ENCODE measurements at regions not wholly inside any gene's neighbourhood (a gene's known extent, or its start where the extent isn't known, plus 50 kb on each side); places are given as distances from the start of the nearest gene placed in this dataset.

DNA sequence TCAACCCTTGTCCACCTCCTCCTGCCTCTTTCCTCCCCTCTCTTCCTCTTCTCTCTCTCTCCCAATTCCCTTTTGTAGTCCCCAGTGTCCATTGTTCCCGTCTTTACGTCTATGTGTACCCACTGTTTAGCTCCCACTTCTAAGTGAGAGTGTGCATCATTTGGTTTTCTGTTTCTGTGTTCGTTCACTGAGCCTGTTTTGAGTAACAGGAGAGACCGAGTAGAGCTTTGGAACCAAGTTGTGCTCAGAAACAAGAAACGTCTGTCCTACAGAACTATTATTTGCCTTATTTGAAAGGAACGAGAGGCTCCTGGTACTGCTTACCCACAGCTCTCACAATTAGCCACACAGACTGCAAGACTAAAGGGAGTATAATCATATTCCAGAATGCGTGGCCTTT, 50.1 kb upstream of the MAPRE2 start:
- no peak for TF ChIP-seq ZFP3 (CRISPR knock-in tag; IDR thresholded peaks at IDR 0.05)
- TF ChIP-seq CSRNP3 (CRISPR knock-in tag; IDR thresholded peaks at IDR 0.05): no peak
- TF ChIP-seq ZNF70 (CRISPR knock-in tag; IDR thresholded peaks at IDR 0.05): no peak
- no peak for TF ChIP-seq TCF4 (CRISPR knock-in tag; IDR thresholded peaks at IDR 0.05; ENCODE audit: borderline replicate concordance)
- TF ChIP-seq ZNF8 (CRISPR knock-in tag; IDR thresholded peaks at IDR 0.05): no peak
- TF ChIP-seq, protein P1, sequence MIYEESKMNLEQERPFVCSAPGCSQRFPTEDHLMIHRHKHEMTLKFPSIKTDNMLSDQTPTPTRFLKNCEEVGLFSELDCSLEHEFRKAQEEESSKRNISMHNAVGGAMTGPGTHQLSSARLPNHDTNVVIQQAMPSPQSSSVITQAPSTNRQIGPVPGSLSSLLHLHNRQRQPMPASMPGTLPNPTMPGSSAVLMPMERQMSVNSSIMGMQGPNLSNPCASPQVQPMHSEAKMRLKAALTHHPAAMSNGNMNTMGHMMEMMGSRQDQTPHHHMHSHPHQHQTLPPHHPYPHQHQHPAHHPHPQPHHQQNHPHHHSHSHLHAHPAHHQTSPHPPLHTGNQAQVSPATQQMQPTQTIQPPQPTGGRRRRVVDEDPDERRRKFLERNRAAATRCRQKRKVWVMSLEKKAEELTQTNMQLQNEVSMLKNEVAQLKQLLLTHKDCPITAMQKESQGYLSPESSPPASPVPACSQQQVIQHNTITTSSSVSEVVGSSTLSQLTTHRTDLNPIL (CRISPR knock-in tag; IDR thresholded peaks at IDR 0.05; ENCODE audit: low read depth): no peak
- no peak for TF ChIP-seq OSR1 (CRISPR knock-in tag; IDR thresholded peaks at IDR 0.05)
- TF ChIP-seq POU6F1 (CRISPR knock-in tag; IDR thresholded peaks at IDR 0.05; ENCODE audit: borderline replicate concordance, low read depth): no peak
- no peak for TF ChIP-seq ARNTL (CRISPR knock-in tag; IDR thresholded peaks at IDR 0.05; ENCODE audit: borderline replicate concordance, low read depth)
- TF ChIP-seq SNAI2 (CRISPR knock-in tag; IDR thresholded peaks at IDR 0.05): no peak
- TF ChIP-seq CSDC2 (CRISPR knock-in tag; IDR thresholded peaks at IDR 0.05): no peak

All from SK-N-SH treated with all-trans-retinoic acid at 6 μM for 48 hours (cell line).